T-helper 17 cell (primary cell): ENCODE measurements at regions not wholly inside any gene's neighbourhood (a gene's known extent, or its start where the extent isn't known, plus 50 kb on each side); places are given as distances from the start of the nearest gene placed in this dataset.

Experiments used
- ATAC-seq: fragments of 150-1000 bp; cut with Tn5 transposase; 2 replicates; pipeline ENCODE4 v1.10.0; 2021; ENCODE audit warnings: mild to moderate bottlenecking, moderate library complexity
- DNase-seq, 3 donors: peaks; one replicate each; pipeline versions ENCODE4 v3.0.0 to v3.0.0-alpha.2; 2020 to 2021
- H3K9me3 ChIP-seq: one replicate; pipeline ENCODE4 v1.7.0; 2013; ENCODE audit warnings: low read length, mild to moderate bottlenecking; ENCODE audit not compliant: control insufficient read depth, poor library complexity, severe bottlenecking
- H3K27ac Mint-ChIP-seq: one replicate; pipeline ENCODE4 v1.8.0; 2022; ENCODE audit warnings: mild to moderate bottlenecking, moderate library complexity, mixed read lengths
- H3K27me3 Mint-ChIP-seq: one replicate; pipeline ENCODE4 v1.8.0; 2022; ENCODE audit warnings: mixed read lengths
- H3K36me3 Mint-ChIP-seq: one replicate; pipeline ENCODE4 v1.8.0; 2022; ENCODE audit warnings: low read depth, mixed read lengths
- H3K4me1 Mint-ChIP-seq: one replicate; pipeline ENCODE4 v1.8.0; 2022; ENCODE audit warnings: mild to moderate bottlenecking, mixed read lengths
- H3K4me3 Mint-ChIP-seq: one replicate; pipeline ENCODE4 v1.8.0; 2022; ENCODE audit warnings: mild to moderate bottlenecking, moderate library complexity, mixed read lengths

- Mint-ChIP-seq H3K36me3 (no peaks in the 10 kb centered on the region), H3K27me3 (no peaks in the 10 kb centered on the region), H3K4me1 (no peaks in the 10 kb centered on the region), H3K4me3 (no peak overlapping the region), H3K27ac (no peak overlapping the region)
- no peaks in the 10 kb centered on the region for H3K9me3 ChIP-seq
- DNase-seq (no peak), ATAC-seq (no peak)
Observed at GRCh38 chr12:102781117-102781516, 135.9 kb downstream of the PAH start.

- Mint-ChIP-seq H3K4me3 (no peak overlapping the region), H3K4me1 (no peaks in the 10 kb centered on the region), H3K36me3 (no peaks in the 10 kb centered on the region), H3K27me3 (no peaks in the 10 kb centered on the region), H3K27ac (no peak overlapping the region)
- no peak for DNase-seq
- ATAC-seq = no peak
- no peaks in the 10 kb centered on the region for H3K9me3 ChIP-seq
Observed at GRCh38 chr12:102776041-102776440, 141.0 kb downstream of the PAH start.

- H3K9me3 ChIP-seq = no peaks in the 10 kb centered on the region
- DNase-seq (no peak), ATAC-seq (no peak)
- H3K36me3 Mint-ChIP-seq = no peaks in the 10 kb centered on the region
- H3K4me3 Mint-ChIP-seq = no peak overlapping the region
- H3K27me3 Mint-ChIP-seq = peaks cover 15% of the 10 kb centered on the region
- no peaks in the 10 kb centered on the region for H3K4me1 Mint-ChIP-seq
- no peak overlapping the region for H3K27ac Mint-ChIP-seq
Observed at GRCh38 chr12:102769323-102769916, 147.6 kb downstream of the PAH start.

- Mint-ChIP-seq H3K4me1 (no peaks in the 10 kb centered on the region), H3K36me3 (no peaks in the 10 kb centered on the region), H3K4me3 (no peak overlapping the region), H3K27me3 (peaks cover 20% of the 10 kb centered on the region), H3K27ac (no peak overlapping the region)
- no peaks in the 10 kb centered on the region for H3K9me3 ChIP-seq
- DNase-seq = no peak
- no peak for ATAC-seq
Observed at GRCh38 chr12:102766961-102767360, 150.1 kb downstream of the PAH start.

- Mint-ChIP-seq H3K27me3 (peaks cover 20% of the 10 kb centered on the region), H3K36me3 (no peaks in the 10 kb centered on the region), H3K27ac (no peak overlapping the region), H3K4me1 (no peaks in the 10 kb centered on the region), H3K4me3 (no peak overlapping the region)
- H3K9me3 ChIP-seq = no peaks in the 10 kb centered on the region
- no peak for ATAC-seq
- no peak for DNase-seq
Observed at GRCh38 chr12:102765736-102766135, 151.3 kb downstream of the PAH start.

GRCh38 chr12:102763471-102763870, 153.6 kb downstream of the PAH start:
- no peak for DNase-seq
- H3K4me1 Mint-ChIP-seq = no peaks in the 10 kb centered on the region
- no peak overlapping the region for H3K4me3 Mint-ChIP-seq
- ATAC-seq = no peak
- H3K9me3 ChIP-seq = no peaks in the 10 kb centered on the region
- no peak overlapping the region for H3K27ac Mint-ChIP-seq
- no peaks in the 10 kb centered on the region for H3K36me3 Mint-ChIP-seq
- peaks cover 15% of the 10 kb centered on the region for H3K27me3 Mint-ChIP-seq

GRCh38 chr12:102763061-102763460, 154.0 kb downstream of the PAH start:
- H3K4me3 Mint-ChIP-seq = no peak overlapping the region
- ATAC-seq (no peak), DNase-seq (no peak)
- no peaks in the 10 kb centered on the region for H3K36me3 Mint-ChIP-seq
- H3K4me1 Mint-ChIP-seq = no peaks in the 10 kb centered on the region
- no peak overlapping the region for H3K27ac Mint-ChIP-seq
- H3K27me3 Mint-ChIP-seq = peaks cover 15% of the 10 kb centered on the region
- no peaks in the 10 kb centered on the region for H3K9me3 ChIP-seq

- ATAC-seq (no peak), DNase-seq (no peak)
- no peaks in the 10 kb centered on the region for H3K4me1 Mint-ChIP-seq
- peaks cover 5% of the 10 kb centered on the region for H3K27me3 Mint-ChIP-seq
- H3K9me3 ChIP-seq = no peaks in the 10 kb centered on the region
- H3K4me3 Mint-ChIP-seq = no peak overlapping the region
- H3K27ac Mint-ChIP-seq = no peak overlapping the region
- H3K36me3 Mint-ChIP-seq = no peaks in the 10 kb centered on the region
Observed at GRCh38 chr12:102760322-102760721, 156.7 kb downstream of the PAH start.

- no peaks in the 10 kb centered on the region for H3K36me3 Mint-ChIP-seq
- no peaks in the 10 kb centered on the region for H3K9me3 ChIP-seq
- no peak overlapping the region for H3K4me3 Mint-ChIP-seq
- ATAC-seq (no peak), DNase-seq (no peak)
- no peaks in the 10 kb centered on the region for H3K4me1 Mint-ChIP-seq
- H3K27me3 Mint-ChIP-seq = peaks cover 5% of the 10 kb centered on the region
- H3K27ac Mint-ChIP-seq = no peak overlapping the region
Observed at GRCh38 chr12:102759466-102759865, 157.6 kb downstream of the PAH start.

GRCh38 chr12:102757882-102758226, 159.2 kb downstream of the PAH start:
- no peak overlapping the region for H3K4me3 Mint-ChIP-seq
- DNase-seq (no peak), ATAC-seq (no peak)
- H3K9me3 ChIP-seq = no peaks in the 10 kb centered on the region
- H3K4me1 Mint-ChIP-seq = no peaks in the 10 kb centered on the region
- H3K27me3 Mint-ChIP-seq = peaks cover 3% of the 10 kb centered on the region
- H3K27ac Mint-ChIP-seq = no peak overlapping the region
- no peaks in the 10 kb centered on the region for H3K36me3 Mint-ChIP-seq

GRCh38 chr12:102757154-102757881, 159.7 kb downstream of the PAH start:
- no peak for ATAC-seq
- H3K27ac Mint-ChIP-seq = no peak overlapping the region
- no peaks in the 10 kb centered on the region for H3K9me3 ChIP-seq
- no peak overlapping the region for H3K4me3 Mint-ChIP-seq
- no peaks in the 10 kb centered on the region for H3K27me3 Mint-ChIP-seq
- no peak for DNase-seq
- H3K36me3 Mint-ChIP-seq = no peaks in the 10 kb centered on the region
- H3K4me1 Mint-ChIP-seq = no peaks in the 10 kb centered on the region

- DNase-seq (no peak), ATAC-seq (no peak)
- H3K27ac Mint-ChIP-seq = no peak overlapping the region
- H3K4me1 Mint-ChIP-seq = no peaks in the 10 kb centered on the region
- no peaks in the 10 kb centered on the region for H3K9me3 ChIP-seq
- H3K4me3 Mint-ChIP-seq = no peak overlapping the region
- H3K36me3 Mint-ChIP-seq = no peaks in the 10 kb centered on the region
- H3K27me3 Mint-ChIP-seq = no peaks in the 10 kb centered on the region
Observed at GRCh38 chr12:102756530-102756929, 160.5 kb downstream of the PAH start.

GRCh38 chr12:102755266-102755665, 161.8 kb downstream of the PAH start:
- ATAC-seq (no peak), DNase-seq (no peak)
- no peaks in the 10 kb centered on the region for H3K27me3 Mint-ChIP-seq
- H3K4me1 Mint-ChIP-seq = no peaks in the 10 kb centered on the region
- no peaks in the 10 kb centered on the region for H3K9me3 ChIP-seq
- no peak overlapping the region for H3K27ac Mint-ChIP-seq
- no peak overlapping the region for H3K4me3 Mint-ChIP-seq
- H3K36me3 Mint-ChIP-seq = no peaks in the 10 kb centered on the region

GRCh38 chr12:102753802-102754201, 163.2 kb downstream of the PAH start:
- DNase-seq (no peak), ATAC-seq (no peak)
- Mint-ChIP-seq H3K4me1 (no peaks in the 10 kb centered on the region), H3K36me3 (no peaks in the 10 kb centered on the region), H3K4me3 (no peak overlapping the region), H3K27me3 (no peaks in the 10 kb centered on the region), H3K27ac (no peak overlapping the region)
- no peaks in the 10 kb centered on the region for H3K9me3 ChIP-seq
